HFFc6 (cell line): ENCODE measurements at regions not wholly inside any gene's neighbourhood (a gene's known extent, or its start where the extent isn't known, plus 50 kb on each side); places are given as distances from the start of the nearest gene placed in this dataset.
"Not testable (repeated sequence)": the region's sequence is repeated elsewhere in the genome, so short reads cannot be mapped to it uniquely, and the experiment has no call there.

Source experiments
- DNase-seq: peaks from one replicate; pipeline ENCODE4 v3.0.0-alpha.2; 2018
- H3K27ac Mint-ChIP-seq: 2 replicates; pipeline ENCODE4 v1.8.0; 2020; ENCODE audit warnings: mild to moderate bottlenecking, mixed read lengths
- H3K27me3 Mint-ChIP-seq: 2 replicates; pipeline ENCODE4 v1.8.0; 2021; ENCODE audit warnings: mild to moderate bottlenecking, moderate library complexity, mixed read lengths; ENCODE audit not compliant: insufficient read depth
- H3K36me3 Mint-ChIP-seq: 2 replicates; pipeline ENCODE4 v1.8.0; 2021; ENCODE audit warnings: low read depth, mixed read lengths
- H3K4me1 Mint-ChIP-seq: 2 replicates; pipeline ENCODE4 v1.8.0; 2020; ENCODE audit warnings: low read depth, mixed read lengths
- H3K4me3 Mint-ChIP-seq: 2 replicates; pipeline ENCODE4 v1.8.0; 2020; ENCODE audit warnings: mild to moderate bottlenecking, moderate library complexity, mixed read lengths
- H3K9me3 Mint-ChIP-seq: 2 replicates; pipeline ENCODE4 v1.8.0; 2020; ENCODE audit warnings: mild to moderate bottlenecking, mixed read lengths
- CTCF ChIP-seq: fragments of 200-600 bp; sonication (generic); IDR thresholded peaks from 2 replicates; pipeline ENCODE4 v1.5.0; 2021; ENCODE audit warnings: antibody characterized with exemption, mild to moderate bottlenecking

GRCh38 chr6:137677709-137678108 is 183.5 kb upstream of the OLIG3 start:
- Mint-ChIP-seq H3K27ac (no peak overlapping the region), H3K9me3 (no peaks in the 10 kb centered on the region), H3K27me3 (peaks cover 14% of the 10 kb centered on the region; the same call in 1 of the 2 replicates), H3K4me3 (no peak overlapping the region), H3K36me3 (no peaks in the 10 kb centered on the region), H3K4me1 (peaks cover 5% of the 10 kb centered on the region; the same call in 1 of the 2 replicates)
- DNase-seq: no peak
- TF ChIP-seq CTCF: no peak

GRCh38 chr6:137678451-137678850 is 184.3 kb upstream of the OLIG3 start:
- H3K27ac Mint-ChIP-seq: no peak overlapping the region; the same call in 1 of the 2 replicates
- H3K27me3 Mint-ChIP-seq: peaks cover 9% of the 10 kb centered on the region; the same call in 1 of the 2 replicates
- H3K9me3 Mint-ChIP-seq: no peaks in the 10 kb centered on the region
- TF ChIP-seq CTCF: no peak
- no peaks in the 10 kb centered on the region for H3K36me3 Mint-ChIP-seq
- H3K4me1 Mint-ChIP-seq: peaks cover 5% of the 10 kb centered on the region; the same call in 1 of the 2 replicates
- H3K4me3 Mint-ChIP-seq: no peak overlapping the region
- DNase-seq: no peak

GRCh38 chr6:137680705-137681346 is 186.2 kb upstream of the TNFAIP3 start:
- no peak overlapping the region for H3K4me3 Mint-ChIP-seq
- H3K36me3 Mint-ChIP-seq: no peaks in the 10 kb centered on the region
- TF ChIP-seq CTCF: no peak
- peaks cover 5% of the 10 kb centered on the region; the same call in 1 of the 2 replicates for H3K4me1 Mint-ChIP-seq
- no peaks in the 10 kb centered on the region for H3K9me3 Mint-ChIP-seq
- H3K27me3 Mint-ChIP-seq: peaks cover 12% of the 10 kb centered on the region; the same call in 1 of the 2 replicates
- H3K27ac Mint-ChIP-seq: no peak overlapping the region
- DNase-seq: no peak

- Mint-ChIP-seq H3K36me3 (no peaks in the 10 kb centered on the region), H3K9me3 (no peaks in the 10 kb centered on the region), H3K4me3 (no peak overlapping the region), H3K27me3 (peaks cover 12% of the 10 kb centered on the region; the same call in 1 of the 2 replicates), H3K27ac (no peak overlapping the region), H3K4me1 (peaks cover 5% of the 10 kb centered on the region; the same call in 1 of the 2 replicates)
- DNase-seq: no peak
- no peak for TF ChIP-seq CTCF
Measured at GRCh38 chr6:137681445-137682009, 185.5 kb upstream of the TNFAIP3 start.

GRCh38 chr6:137682658-137683057 is 184.4 kb upstream of the TNFAIP3 start:
- peaks cover 12% of the 10 kb centered on the region; the same call in 1 of the 2 replicates for H3K27me3 Mint-ChIP-seq
- not testable (repeated sequence) for DNase-seq, H3K27ac Mint-ChIP-seq, H3K4me3 Mint-ChIP-seq, H3K4me1 Mint-ChIP-seq, H3K9me3 Mint-ChIP-seq, H3K36me3 Mint-ChIP-seq

- H3K4me3 Mint-ChIP-seq: no peak overlapping the region
- H3K4me1 Mint-ChIP-seq: peaks cover 5% of the 10 kb centered on the region; the same call in 1 of the 2 replicates
- DNase-seq: no peak
- H3K36me3 Mint-ChIP-seq: no peaks in the 10 kb centered on the region
- H3K27me3 Mint-ChIP-seq: peaks cover 7% of the 10 kb centered on the region; the same call in 1 of the 2 replicates
- TF ChIP-seq CTCF: no peak
- no peaks in the 10 kb centered on the region for H3K9me3 Mint-ChIP-seq
- H3K27ac Mint-ChIP-seq: no peak overlapping the region
Measured at GRCh38 chr6:137683916-137684315, 183.1 kb upstream of the TNFAIP3 start.
